ENCODE measurements at regions not wholly inside any gene's neighbourhood (a gene's known extent, or its start where the extent isn't known, plus 50 kb on each side); places are given as distances from the start of the nearest gene placed in this dataset.

GRCh38 chr6:14665827-14666724 is 548.5 kb downstream of the CD83 start:
- no peak for TF ChIP-seq CTCF (IDR thresholded peaks at IDR 0.05 in 4 of 5, conservative IDR thresholded peaks at IDR 0.05 in 1 of 5)
- no peak for TF ChIP-seq POLR2A (IDR thresholded peaks at IDR 0.05)
